Loucy (cell line): ENCODE measurements at regions not wholly inside any gene's neighbourhood (a gene's known extent, or its start where the extent isn't known, plus 50 kb on each side); places are given as distances from the start of the nearest gene placed in this dataset.

Experiments
- H2AFZ ChIP-seq: fragments of 200-600 bp; sonication (generic); 2 replicates; pipeline ENCODE4 v1.6.0; 2016; ENCODE audit warnings: antibody characterized with exemption, mild to moderate bottlenecking, low read length, moderate library complexity
- H3F3A ChIP-seq: fragments of 200-600 bp; 2 replicates; pipeline ENCODE4 v1.6.0; 2016; ENCODE audit warnings: antibody characterized with exemption, low read depth, mild to moderate bottlenecking
- H3K27me3 ChIP-seq: fragments of 200-600 bp; sonication (generic); 2 replicates; pipeline ENCODE4 v1.6.1; 2014; ENCODE audit warnings: low read length, mild to moderate bottlenecking; ENCODE audit not compliant: insufficient read depth, poor library complexity, severe bottlenecking
- H3K36me3 ChIP-seq: fragments of 200-600 bp; sonication (generic); 2 replicates; pipeline ENCODE4 v1.6.1; 2016; ENCODE audit warnings: low read length; ENCODE audit not compliant: insufficient read depth
- H3K4me1 ChIP-seq: fragments of 200-600 bp; sonication (generic); 2 replicates; pipeline ENCODE4 v1.5.1; 2014; ENCODE audit warnings: low read length, mild to moderate bottlenecking; ENCODE audit not compliant: insufficient read depth, poor library complexity, severe bottlenecking
- H3K4me2 ChIP-seq: fragments of 200-600 bp; sonication (generic); 2 replicates; pipeline ENCODE4 v1.6.0; 2014; ENCODE audit warnings: antibody characterized with exemption, low read length, low read depth, mild to moderate bottlenecking; ENCODE audit not compliant: poor library complexity, severe bottlenecking
- H3K4me3 ChIP-seq: fragments of 200-600 bp; sonication (generic); 2 replicates; pipeline ENCODE4 v1.5.1; 2014; ENCODE audit warnings: low read length, mild to moderate bottlenecking, mixed read lengths; ENCODE audit not compliant: poor library complexity, severe bottlenecking
- H3K79me2 ChIP-seq: fragments of 200-600 bp; sonication (generic); 2 replicates; pipeline ENCODE4 v1.6.1; 2014; ENCODE audit warnings: low read length; ENCODE audit not compliant: insufficient read depth
- H3K9ac ChIP-seq: fragments of 200-600 bp; sonication (generic); 2 replicates; pipeline ENCODE4 v1.6.0; 2014; ENCODE audit warnings: mild to moderate bottlenecking, low read depth, low read length, moderate library complexity; ENCODE audit not compliant: poor library complexity, severe bottlenecking
- H3K9me2 ChIP-seq: fragments of 200-600 bp; sonication (generic); replicated peaks from 2 replicates; pipeline ENCODE4 v1.6.1; 2016; ENCODE audit warnings: low read depth, low read length, mixed read lengths
- H3K9me3 ChIP-seq: fragments of 200-600 bp; sonication (generic); 2 replicates; pipeline ENCODE4 v1.6.1; 2014; ENCODE audit warnings: mild to moderate bottlenecking, antibody characterized with exemption, low read length, low read depth; ENCODE audit not compliant: insufficient read depth
- H4K20me1 ChIP-seq: fragments of 200-600 bp; sonication (generic); 2 replicates; pipeline ENCODE4 v1.6.0; 2014; ENCODE audit warnings: antibody characterized with exemption, low read length, mild to moderate bottlenecking; ENCODE audit not compliant: insufficient read depth, poor library complexity, severe bottlenecking
- EZH2phosphoT487 ChIP-seq: fragments of 200-600 bp; IDR thresholded peaks from 2 replicates; pipeline ENCODE4 v1.6.1; 2018; ENCODE audit warnings: antibody characterized with exemption, mild to moderate bottlenecking, moderate library complexity, borderline replicate concordance
- TF ChIP-seq, protein P1 (sequence below): fragments of 200-600 bp; sonication (generic); conservative IDR thresholded peaks from 2 replicates; pipeline ENCODE4 v1.5.1; 2014; ENCODE audit warnings: mild to moderate bottlenecking, antibody characterized with exemption, low read length

GRCh38 chr16:73265935-73266334 is 218.0 kb upstream of the ZFHX3 start:
- Histone ChIP-seq H3K4me3 (no peak overlapping the region), H3K9me2 (no peaks in the 10 kb centered on the region), H2AFZ (no peak overlapping the region), H3K36me3 (no peaks in the 10 kb centered on the region), H3K4me1 (no peaks in the 10 kb centered on the region), H3K4me2 (no peak overlapping the region), H3F3A (no peaks in the 10 kb centered on the region), H3K9ac (no peak overlapping the region), H3K79me2 (no peaks in the 10 kb centered on the region), H3K27me3 (no peaks in the 10 kb centered on the region), H3K9me3 (no peaks in the 10 kb centered on the region), H4K20me1 (no peaks in the 10 kb centered on the region)
- TF ChIP-seq EZH2phosphoT487: no peak
- TF ChIP-seq, protein P1, sequence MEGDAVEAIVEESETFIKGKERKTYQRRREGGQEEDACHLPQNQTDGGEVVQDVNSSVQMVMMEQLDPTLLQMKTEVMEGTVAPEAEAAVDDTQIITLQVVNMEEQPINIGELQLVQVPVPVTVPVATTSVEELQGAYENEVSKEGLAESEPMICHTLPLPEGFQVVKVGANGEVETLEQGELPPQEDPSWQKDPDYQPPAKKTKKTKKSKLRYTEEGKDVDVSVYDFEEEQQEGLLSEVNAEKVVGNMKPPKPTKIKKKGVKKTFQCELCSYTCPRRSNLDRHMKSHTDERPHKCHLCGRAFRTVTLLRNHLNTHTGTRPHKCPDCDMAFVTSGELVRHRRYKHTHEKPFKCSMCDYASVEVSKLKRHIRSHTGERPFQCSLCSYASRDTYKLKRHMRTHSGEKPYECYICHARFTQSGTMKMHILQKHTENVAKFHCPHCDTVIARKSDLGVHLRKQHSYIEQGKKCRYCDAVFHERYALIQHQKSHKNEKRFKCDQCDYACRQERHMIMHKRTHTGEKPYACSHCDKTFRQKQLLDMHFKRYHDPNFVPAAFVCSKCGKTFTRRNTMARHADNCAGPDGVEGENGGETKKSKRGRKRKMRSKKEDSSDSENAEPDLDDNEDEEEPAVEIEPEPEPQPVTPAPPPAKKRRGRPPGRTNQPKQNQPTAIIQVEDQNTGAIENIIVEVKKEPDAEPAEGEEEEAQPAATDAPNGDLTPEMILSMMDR: no peak

GRCh38 chr16:73265124-73265837 is 217.4 kb upstream of the ZFHX3 start:
- H3K27me3 ChIP-seq: no peaks in the 10 kb centered on the region
- no peak overlapping the region for H3K4me3 ChIP-seq
- H3K9me2 ChIP-seq: no peaks in the 10 kb centered on the region
- no peaks in the 10 kb centered on the region for H3K4me1 ChIP-seq
- H3K79me2 ChIP-seq: no peaks in the 10 kb centered on the region
- H3K9me3 ChIP-seq: no peaks in the 10 kb centered on the region
- H3K9ac ChIP-seq: no peak overlapping the region
- TF ChIP-seq, protein P1: no peak
- H3K36me3 ChIP-seq: no peaks in the 10 kb centered on the region
- H2AFZ ChIP-seq: no peak overlapping the region
- H4K20me1 ChIP-seq: no peaks in the 10 kb centered on the region
- no peak overlapping the region for H3K4me2 ChIP-seq
- H3F3A ChIP-seq: no peaks in the 10 kb centered on the region

GRCh38 chr16:73262931-73263330 is 215.0 kb upstream of the ZFHX3 start:
- Histone ChIP-seq H3K27me3 (no peaks in the 10 kb centered on the region), H3K9me2 (no peaks in the 10 kb centered on the region), H4K20me1 (no peaks in the 10 kb centered on the region), H3F3A (no peaks in the 10 kb centered on the region), H3K9ac (no peak overlapping the region), H3K9me3 (no peaks in the 10 kb centered on the region), H2AFZ (no peak overlapping the region), H3K4me3 (no peak overlapping the region), H3K4me2 (no peak overlapping the region), H3K4me1 (no peaks in the 10 kb centered on the region), H3K79me2 (no peaks in the 10 kb centered on the region), H3K36me3 (no peaks in the 10 kb centered on the region)
- TF ChIP-seq, protein P1: no peak
- no peak for TF ChIP-seq EZH2phosphoT487
